HepG2 (cell line): ENCODE measurements at regions not wholly inside any gene's neighbourhood (a gene's known extent, or its start where the extent isn't known, plus 50 kb on each side); places are given as distances from the start of the nearest gene placed in this dataset.

Source experiments
- ATAC-seq: fragments of 200-7000 bp; cut with Tn5 transposase; 3 replicates; pipeline ENCODE4 v1.9.1; 2020; ENCODE audit warnings: mild to moderate bottlenecking, moderate library complexity
- BruUV-seq: library from RNA; stranded (reverse); fragments of 400-500 nt; replicated peaks from 2 replicates; lab custom pipeline; 2021; lab: Mats Ljungman, UMichigan
- CTCF ChIA-PET: fragments of 300-600 bp; formaldehyde crosslinking; extraction: SDS; loops from one replicate; lab custom pipeline; 2021; ENCODE audit warnings: low total read pairs, inconsistent platforms, low intra/inter-chr PET ratio; lab: Yijun Ruan, JAX
- POLR2A ChIA-PET: fragments of 350-600 bp; sonication (Branson Sonifier 250); formaldehyde crosslinking; loops from one replicate; lab custom pipeline; 2020; ENCODE audit warnings: antibody characterized with exemption, inconsistent platforms; lab: Yijun Ruan, JAX
- DNase-seq: peaks from one replicate; pipeline ENCODE4 v3.0.0-alpha.2; 2015; ENCODE audit warnings: low spot score
- FAIRE-seq: peaks from 3 replicates; lab custom pipeline; 2011; peaks lifted over from hg19 to GRCh38; lab: Jason Lieb, UNC
- H2AFZ ChIP-seq: one replicate; pipeline ENCODE4 v1.6.1; 2011; ENCODE audit warnings: low read length, inconsistent platforms
- H3K27ac ChIP-seq: fragments of 300-600 bp; 3 replicates; pipeline ENCODE4 v1.8.0; 2011; ENCODE audit warnings: mixed run types, mild to moderate bottlenecking, mixed read lengths, low read length, inconsistent platforms; ENCODE audit not compliant: insufficient read depth; ENCODE audit errors: extremely low read length
- H3K27me3 ChIP-seq, 2 experiments: fragments of 200-600 bp in 1 of 2; 2 replicates in 1 of 2; 3 replicates in 1 of 2; pipeline versions ENCODE4 v1.6.0 to v1.8.0; 2011; ENCODE audit warnings: low read length in 2 of 2, mild to moderate bottlenecking in 2 of 2, moderate library complexity in 2 of 2, inconsistent platforms in 1 of 2; ENCODE audit not compliant: insufficient read depth in 2 of 2, control insufficient read depth in 1 of 2
- H3K36me3 ChIP-seq, 2 experiments: fragments of 200-600 bp in 1 of 2; replicated peaks in 1 of 2; 2 replicates in 1 of 2; 3 replicates in 1 of 2; pipeline versions ENCODE4 v1.5.1 to v1.8.0; 2011; ENCODE audit warnings: low read length in 2 of 2, inconsistent platforms in 1 of 2; ENCODE audit not compliant: insufficient read depth in 2 of 2, control insufficient read depth in 1 of 2
- H3K4me1 ChIP-seq: 2 replicates; pipeline ENCODE4 v1.5.1; 2012; ENCODE audit warnings: low read length, inconsistent platforms; ENCODE audit not compliant: insufficient read depth
- H3K4me2 ChIP-seq: 2 replicates; pipeline ENCODE4 v1.6.0; 2011; ENCODE audit warnings: low read depth, low read length, inconsistent platforms
- H3K4me3 ChIP-seq, 3 experiments: fragments of 200-600 bp in 1 of 3; sonication (generic), shearing (Covaris generic) in 1 of 3; replicated peaks in 1 of 3; 2 replicates each; pipeline ENCODE4 v1.5.1; 2011 to 2016; ENCODE audit warnings: low read length in 3 of 3, inconsistent platforms in 2 of 3, low read depth in 2 of 3, mild to moderate bottlenecking in 2 of 3, control low read depth in 1 of 3, mixed read lengths in 1 of 3; ENCODE audit not compliant: insufficient read depth in 1 of 3
- H3K79me2 ChIP-seq: one replicate; pipeline ENCODE4 v1.6.1; 2011; ENCODE audit warnings: low read length, inconsistent platforms; ENCODE audit not compliant: insufficient read depth
- H3K9ac ChIP-seq: 2 replicates; pipeline ENCODE4 v1.6.0; 2011; ENCODE audit warnings: mild to moderate bottlenecking, low read depth, low read length, inconsistent platforms; ENCODE audit not compliant: insufficient read depth
- H3K9me3 ChIP-seq: 2 replicates; pipeline ENCODE4 v1.5.1; 2012; ENCODE audit warnings: mild to moderate bottlenecking, low read length
- H4K20me1 ChIP-seq: 2 replicates; pipeline ENCODE4 v1.6.0; 2011; ENCODE audit warnings: inconsistent platforms, mild to moderate bottlenecking, low read length, moderate library complexity; ENCODE audit not compliant: insufficient read depth
- CBX2 ChIP-seq, 2 experiments: fragments of 200-600 bp in 1 of 2; sonication (generic); formaldehyde crosslinking in 1 of 2; IDR thresholded peaks; 2 replicates each; pipeline versions ENCODE4 v1.7.0 to v1.8.1; 2018 to 2022; ENCODE audit warnings: low read depth in 2 of 2, low read length in 1 of 2, mild to moderate bottlenecking in 1 of 2, missing genetic modification reagents in 1 of 2
- CHD2 ChIP-seq: IDR thresholded peaks from 2 replicates; pipeline ENCODE4 v1.6.1; 2011; ENCODE audit warnings: low read depth, low read length, improper control_type of control experiment
- CREB1 ChIP-seq, 2 experiments: fragments of 450-650 bp in 1 of 2; IDR thresholded peaks; 2 replicates each; pipeline ENCODE4 v1.6.1; 2016 to 2017; ENCODE audit warnings: control low read depth in 1 of 2, mild to moderate bottlenecking in 1 of 2, missing compliant biosample characterization in 1 of 2, missing genetic modification characterization in 1 of 2
- CSRNP1 ChIP-seq: sonication (generic); formaldehyde crosslinking; IDR thresholded peaks from 2 replicates; pipeline ENCODE4 v1.8.1; 2023; ENCODE audit warnings: mild to moderate bottlenecking, missing genetic modification reagents
- CTCF ChIP-seq: sonication (generic); formaldehyde crosslinking; IDR thresholded peaks from 2 replicates; pipeline ENCODE4 v1.5.0; 2020; ENCODE audit warnings: mild to moderate bottlenecking, missing genetic modification reagents, moderate library complexity
- MAF1 ChIP-seq: sonication (generic); formaldehyde crosslinking; IDR thresholded peaks from 2 replicates; pipeline ENCODE4 v1.5.0; 2020; ENCODE audit warnings: missing genetic modification reagents, borderline replicate concordance
- POLR2AphosphoS5 ChIP-seq: IDR thresholded peaks from 2 replicates; pipeline ENCODE4 v1.6.1; 2012; ENCODE audit warnings: low read depth, low read length
- RFXAP ChIP-seq: sonication (generic); formaldehyde crosslinking; IDR thresholded peaks from 2 replicates; pipeline ENCODE4 v1.4.0; 2020; ENCODE audit warnings: missing genetic modification reagents, borderline replicate concordance
- RORA ChIP-seq: sonication (generic); formaldehyde crosslinking; IDR thresholded peaks from 2 replicates; pipeline ENCODE4 v1.5.0; 2020; ENCODE audit warnings: mild to moderate bottlenecking, missing genetic modification reagents, moderate library complexity
- SRSF4 ChIP-seq: fragments of 200-400 bp; formaldehyde crosslinking; IDR thresholded peaks from one replicate; pipeline ENCODE4 v1.6.1; 2018; ENCODE audit warnings: mild to moderate bottlenecking, low read depth, low read length, moderate library complexity; ENCODE audit not compliant: poor library complexity, severe bottlenecking
- ZBTB34 ChIP-seq: sonication (generic); formaldehyde crosslinking; IDR thresholded peaks from 2 replicates; pipeline ENCODE4 v1.8.0; 2022; ENCODE audit warnings: mild to moderate bottlenecking, missing genetic modification reagents
- ZBTB43 ChIP-seq: sonication (generic); formaldehyde crosslinking; conservative IDR thresholded peaks from 2 replicates; pipeline ENCODE4 v1.4.0; 2020; ENCODE audit warnings: missing genetic modification reagents
- ZNF143 ChIP-seq: sonication (generic); formaldehyde crosslinking; IDR thresholded peaks from 2 replicates; pipeline ENCODE4 v1.4.0; 2020; ENCODE audit warnings: missing genetic modification reagents
- ZNF629 ChIP-seq: sonication (generic); formaldehyde crosslinking; conservative IDR thresholded peaks from 2 replicates; pipeline ENCODE4 v1.5.0; 2020; ENCODE audit warnings: missing genetic modification reagents
- ZNF691 ChIP-seq: sonication (generic); formaldehyde crosslinking; IDR thresholded peaks from 2 replicates; pipeline ENCODE4 v1.4.0; 2020; ENCODE audit warnings: missing genetic modification reagents, low read depth, mild to moderate bottlenecking, borderline replicate concordance
- WGBS: methylation state at CpG from one replicate; pipeline ENCODE4 v1.1.6; 2017; ENCODE audit warnings: low lambda C conversion rate; 5-methylcytosine and 5-hydroxymethylcytosine counted together
- in situ Hi-C: cut with HindIII; loops from 2 replicates; pipeline ENCODE4 v1.10.0; 2017; ENCODE audit warnings: low pct_unique_long_range_greater_than_20kb; ENCODE audit not compliant: extremely low pct_ligation_motif_present
- intact Hi-C: fragments of 100-400 bp; cut with micrococcal nuclease; formaldehyde crosslinking; loops from one replicate; pipeline ENCODE4 v1.10.0; 2022; ENCODE audit not compliant: unreplicated experiment

- no peaks in the 10 kb centered on the region for H3K79me2 ChIP-seq
- WGBS = 42% methylated on average over 2 of the region's 6 CpGs
- no TSS peak for BruUV-seq
- no peak for TF ChIP-seq RORA (CRISPR knock-in tag)
- TF ChIP-seq CSRNP1 (CRISPR knock-in tag) = no peak
- TF ChIP-seq ZBTB34 (CRISPR knock-in tag) = no peak
- no peak for TF ChIP-seq ZNF691
- TF ChIP-seq CHD2 = no peak
- no peak for TF ChIP-seq RFXAP
- no peak for TF ChIP-seq CBX2 (IDR thresholded peaks at IDR 0.05; ENCODE audit: low read depth, low read length)
- no peak for TF ChIP-seq CBX2 (CRISPR knock-in tag; IDR thresholded peaks at IDR 0.05; ENCODE audit: low read depth)
- no peak for TF ChIP-seq SRSF4
- TF ChIP-seq ZNF629 (CRISPR knock-in tag) = no peak
- TF ChIP-seq CTCF (CRISPR knock-in tag) = 0 out of 2 replicates have a peak, but pooled peaks have one; percentile 20
- TF ChIP-seq POLR2AphosphoS5 = no peak
- TF ChIP-seq ZBTB43 (CRISPR knock-in tag) = no peak
- no peak for TF ChIP-seq MAF1 (CRISPR knock-in tag)
- no peak for TF ChIP-seq ZNF143
- TF ChIP-seq CREB1 (IDR thresholded peaks at IDR 0.05) = 0 out of 2 replicates have a peak, but pooled peaks have one; percentile 15
- TF ChIP-seq CREB1 (CRISPR knock-in tag; IDR thresholded peaks at IDR 0.05) = no peak
- no peak overlapping the region for H3K4me2 ChIP-seq
- no peaks in the 10 kb centered on the region for H3K4me1 ChIP-seq
- H3K9ac ChIP-seq = no peak overlapping the region
- DNase-seq = no peak
- in situ Hi-C loops = no loop called here
- no peaks in the 10 kb centered on the region for H3K36me3 ChIP-seq
- H4K20me1 ChIP-seq = no peaks in the 10 kb centered on the region
- POLR2A ChIA-PET = no interaction called here
- no peak overlapping the region for H2AFZ ChIP-seq
- no peak overlapping the region for H3K27ac ChIP-seq
- CTCF ChIA-PET = interaction anchor here (0.9 to 1.1 kb wide), 2 partner anchors 105 to 335 kb away, joined by 3 read pairs; no protein-coding TSS in a partner anchor
- peaks cover 0 to 11% of the 10 kb centered on the region in 2 experiments; a peak in 2 of 5 replicates for H3K27me3 ChIP-seq
- intact Hi-C loops = no loop called here
- ATAC-seq = no peak
- no peak for FAIRE-seq
- H3K9me3 ChIP-seq = no peaks in the 10 kb centered on the region
- H3K4me3 ChIP-seq = no peak overlapping the region
Measured at GRCh38 chr1:5640845-5641244, 351.4 kb downstream of the NPHP4 start.
